ENCODE measurements at regions not wholly inside any gene's neighbourhood (a gene's known extent, or its start where the extent isn't known, plus 50 kb on each side); places are given as distances from the start of the nearest gene placed in this dataset.

DNA sequence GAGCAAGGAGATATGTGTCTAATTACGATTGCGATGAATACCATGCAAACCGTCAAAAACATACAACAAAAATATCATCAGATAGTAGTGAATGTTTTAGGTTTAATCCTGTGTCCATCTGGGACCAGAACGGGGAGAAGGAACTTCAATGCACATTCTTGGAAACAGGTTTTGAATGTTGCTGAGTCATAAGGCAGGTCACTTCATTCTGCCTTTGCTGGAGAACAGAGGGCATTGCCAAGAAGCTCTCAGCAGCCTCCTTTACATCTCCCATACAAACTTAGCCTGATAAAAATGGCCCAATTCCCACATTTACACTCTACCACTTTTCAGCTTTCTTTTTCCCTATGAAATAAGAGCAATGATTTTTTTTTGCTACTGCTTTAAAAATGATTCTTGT is 78.0 kb upstream of the KCNJ6 start:
- peak in 1 of 2 donors; percentile 58 for DNase-seq (ENCODE audit: low read depth in 2 of 2)
- H3K4me3 ChIP-seq (replicated peaks in 1 of 2; ENCODE audit: low read depth in 2 of 2, low read length in 2 of 2) = no peak overlapping the region
- TF ChIP-seq, protein P1, sequence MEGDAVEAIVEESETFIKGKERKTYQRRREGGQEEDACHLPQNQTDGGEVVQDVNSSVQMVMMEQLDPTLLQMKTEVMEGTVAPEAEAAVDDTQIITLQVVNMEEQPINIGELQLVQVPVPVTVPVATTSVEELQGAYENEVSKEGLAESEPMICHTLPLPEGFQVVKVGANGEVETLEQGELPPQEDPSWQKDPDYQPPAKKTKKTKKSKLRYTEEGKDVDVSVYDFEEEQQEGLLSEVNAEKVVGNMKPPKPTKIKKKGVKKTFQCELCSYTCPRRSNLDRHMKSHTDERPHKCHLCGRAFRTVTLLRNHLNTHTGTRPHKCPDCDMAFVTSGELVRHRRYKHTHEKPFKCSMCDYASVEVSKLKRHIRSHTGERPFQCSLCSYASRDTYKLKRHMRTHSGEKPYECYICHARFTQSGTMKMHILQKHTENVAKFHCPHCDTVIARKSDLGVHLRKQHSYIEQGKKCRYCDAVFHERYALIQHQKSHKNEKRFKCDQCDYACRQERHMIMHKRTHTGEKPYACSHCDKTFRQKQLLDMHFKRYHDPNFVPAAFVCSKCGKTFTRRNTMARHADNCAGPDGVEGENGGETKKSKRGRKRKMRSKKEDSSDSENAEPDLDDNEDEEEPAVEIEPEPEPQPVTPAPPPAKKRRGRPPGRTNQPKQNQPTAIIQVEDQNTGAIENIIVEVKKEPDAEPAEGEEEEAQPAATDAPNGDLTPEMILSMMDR (IDR thresholded peaks at IDR 0.05; ENCODE audit: low read depth, low read length) = no peak

DNA sequence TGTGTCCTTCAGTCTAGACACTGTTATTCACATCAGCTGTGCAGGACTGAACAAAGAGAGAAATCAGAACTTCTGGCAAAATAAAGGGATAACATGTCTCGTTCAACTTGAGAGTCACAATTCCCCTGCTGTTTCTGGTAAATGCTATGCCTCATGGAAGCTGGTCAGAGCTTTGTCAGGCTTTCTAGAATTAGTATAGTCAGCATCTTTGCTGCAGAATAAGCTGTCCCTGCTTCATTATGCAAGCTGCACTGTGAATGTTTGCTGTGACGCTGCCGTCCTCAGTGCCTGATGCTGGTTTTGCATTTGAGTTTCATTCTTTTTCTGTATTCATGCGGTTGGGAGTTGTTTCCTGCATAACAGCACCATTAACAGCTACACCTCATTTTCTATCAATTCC is 96.4 kb upstream of the KCNJ6 start:
- TF ChIP-seq, protein P1 (IDR thresholded peaks at IDR 0.05; ENCODE audit: low read depth, low read length) = no peak
- H3K4me3 ChIP-seq (replicated peaks in 1 of 2; ENCODE audit: low read depth in 2 of 2, low read length in 2 of 2) = no peak overlapping the region
- no peak for DNase-seq (ENCODE audit: low read depth in 2 of 2)

DNA sequence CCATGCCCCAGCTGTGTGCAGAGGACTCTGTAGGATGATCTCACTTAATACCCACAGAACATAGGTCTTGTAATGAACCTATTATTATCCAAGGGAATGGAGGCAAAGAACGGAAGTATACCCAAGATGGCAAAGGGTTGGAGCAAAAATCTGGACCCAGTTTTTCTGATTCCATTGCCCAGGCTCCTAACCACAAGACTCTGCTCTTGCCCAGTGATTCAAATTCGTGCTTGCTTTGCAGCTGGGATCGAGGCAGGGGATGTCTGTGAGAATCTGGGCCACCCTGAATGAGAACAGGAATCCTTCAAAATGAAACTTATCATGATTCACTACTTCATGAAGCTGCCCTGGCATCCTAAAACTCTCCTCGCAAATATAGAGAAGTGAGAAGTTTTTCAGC is 97.5 kb upstream of the KCNJ6 start:
- TF ChIP-seq, protein P1 (IDR thresholded peaks at IDR 0.05; ENCODE audit: low read depth, low read length) = no peak
- DNase-seq (ENCODE audit: low read depth in 2 of 2) = no peak

DNA sequence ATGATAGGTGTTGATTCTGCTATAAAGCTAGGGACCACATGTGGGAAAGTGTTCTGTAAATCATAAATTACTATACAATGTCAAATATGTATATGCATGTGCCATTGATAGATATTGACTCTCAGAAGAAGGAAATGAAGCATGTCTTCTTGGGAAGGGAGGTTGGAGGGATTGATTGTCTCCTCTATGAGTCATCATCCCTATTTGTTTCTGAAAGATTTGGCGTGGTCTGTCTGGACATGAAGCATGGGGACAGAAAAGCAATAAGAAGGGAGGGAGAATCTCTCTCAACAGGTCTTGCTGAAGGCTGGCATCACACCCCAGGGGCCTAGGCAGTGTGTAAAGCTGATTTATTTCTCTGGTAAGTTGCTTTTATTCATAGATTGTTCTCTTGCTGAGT is 98.0 kb upstream of the KCNJ6 start:
- no peak for DNase-seq (ENCODE audit: low read depth in 2 of 2)
- no peak overlapping the region for H3K4me3 ChIP-seq (replicated peaks in 1 of 2; ENCODE audit: low read depth in 2 of 2, low read length in 2 of 2)
- TF ChIP-seq, protein P1 (IDR thresholded peaks at IDR 0.05; ENCODE audit: low read depth, low read length) = no peak

More for the DNA sequence above, 97.5 kb upstream of the KCNJ6 start:
- no peak overlapping the region for H3K4me3 ChIP-seq (replicated peaks in 1 of 2; ENCODE audit: low read depth in 2 of 2, low read length in 2 of 2)

DNA sequence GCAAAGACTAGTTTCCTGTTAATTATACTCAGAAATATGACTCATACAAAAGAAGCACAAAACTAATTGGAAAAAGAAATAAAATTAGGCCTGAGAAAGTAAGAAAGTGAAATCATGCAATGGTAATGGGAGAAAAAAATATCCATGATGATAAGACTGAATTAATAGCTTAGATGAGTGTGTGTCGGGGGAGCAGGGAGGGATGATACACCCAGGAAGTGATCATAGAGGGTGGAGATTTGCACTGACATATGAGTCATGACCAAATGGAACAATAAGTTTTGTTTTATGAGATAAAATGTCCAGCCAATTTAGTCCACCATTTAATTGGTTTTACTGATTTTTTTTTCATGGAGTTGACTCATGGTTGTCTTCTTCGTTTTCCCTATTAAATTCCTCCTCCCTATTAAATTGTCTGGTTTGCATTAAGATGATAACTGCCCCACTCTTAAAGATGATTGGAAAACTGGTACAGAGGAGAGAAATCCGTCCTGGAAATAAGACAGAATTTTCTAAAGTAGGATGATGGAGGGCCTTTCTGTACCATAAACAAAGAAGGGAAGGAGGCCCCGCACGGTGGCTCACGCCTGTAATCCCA is 111.7 kb upstream of the KCNJ6 start:
- TF ChIP-seq, protein P1 (IDR thresholded peaks at IDR 0.05; ENCODE audit: low read depth, low read length) = no peak
- peak; percentile 30 to 66 for DNase-seq (ENCODE audit: low read depth in 2 of 2)
- H3K4me3 ChIP-seq (replicated peaks in 1 of 2; ENCODE audit: low read depth in 2 of 2, low read length in 2 of 2) = no peak overlapping the region

DNA sequence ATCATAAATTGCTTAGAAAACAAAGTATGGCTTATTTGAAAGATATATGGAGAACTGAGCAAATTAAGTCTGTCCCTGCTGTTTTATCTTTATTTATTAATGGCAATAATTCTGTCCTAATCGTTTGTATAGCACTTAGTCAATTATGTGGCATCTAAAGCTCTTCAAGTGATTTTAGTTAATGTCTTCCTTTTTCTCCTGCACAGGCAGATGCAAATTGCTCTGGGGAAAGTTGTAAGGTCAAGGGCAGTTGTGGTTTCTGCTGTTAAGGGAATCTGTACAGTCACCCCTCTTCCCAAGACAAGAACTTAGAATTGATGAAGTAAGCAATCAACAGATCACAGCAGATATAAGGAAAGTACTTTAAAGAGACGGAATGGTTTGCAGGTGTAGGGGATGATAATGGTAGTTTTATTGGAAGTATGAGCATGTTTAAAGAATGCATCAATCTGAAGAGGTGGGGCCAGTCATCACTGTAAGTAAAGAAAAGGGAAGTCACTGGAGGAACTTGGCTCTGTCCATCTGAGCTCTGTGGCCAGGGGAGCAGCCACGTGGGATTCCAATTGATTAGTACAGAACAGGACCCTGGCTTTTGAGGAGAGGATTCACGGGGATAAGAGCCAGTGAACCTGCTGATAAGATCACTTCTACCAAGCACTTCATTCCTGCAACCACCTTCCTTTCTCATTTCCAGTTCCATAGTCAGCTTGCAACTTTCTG is 116.0 kb upstream of the KCNJ6 start:
- no peak overlapping the region for H3K4me3 ChIP-seq (replicated peaks in 1 of 2; ENCODE audit: low read depth in 2 of 2, low read length in 2 of 2)
- TF ChIP-seq, protein P1 (IDR thresholded peaks at IDR 0.05; ENCODE audit: low read depth, low read length) = no peak

More for the DNA sequence above, 116.0 kb upstream of the KCNJ6 start:
- DNase-seq (ENCODE audit: low read depth in 2 of 2) = no peak
